Fibroblast of lung (primary cell): ENCODE measurements at regions not wholly inside any gene's neighbourhood (a gene's known extent, or its start where the extent isn't known, plus 50 kb on each side); places are given as distances from the start of the nearest gene placed in this dataset.

Experiments
- DNase-seq, 2 donors: peaks; one replicate each; pipeline versions ENCODE4 v3.0.0 to v3.0.0-alpha.2; 2010; ENCODE audit warnings: low read depth in 2 of 2
- H2AFZ ChIP-seq: 2 replicates; pipeline ENCODE4 v1.5.1; 2012; ENCODE audit warnings: low read length, control low read depth, inconsistent platforms
- H3K27ac ChIP-seq: 2 replicates; pipeline ENCODE4 v1.5.1; 2011; ENCODE audit warnings: low read length, control low read depth; ENCODE audit not compliant: insufficient read depth
- H3K27me3 ChIP-seq: 2 replicates; pipeline ENCODE4 v1.5.1; 2011; ENCODE audit warnings: mild to moderate bottlenecking, low read length; ENCODE audit not compliant: control insufficient read depth, insufficient read depth
- H3K36me3 ChIP-seq: 2 replicates; pipeline ENCODE4 v1.5.1; 2011; ENCODE audit warnings: low read length; ENCODE audit not compliant: control insufficient read depth, insufficient read depth
- H3K4me1 ChIP-seq: 2 replicates; pipeline ENCODE4 v1.5.1; 2011; ENCODE audit warnings: low read length; ENCODE audit not compliant: control insufficient read depth, insufficient read depth; ENCODE audit errors: extremely low read depth
- H3K4me2 ChIP-seq: 2 replicates; pipeline ENCODE4 v1.5.1; 2011; ENCODE audit warnings: low read length, control low read depth; ENCODE audit not compliant: insufficient read depth; ENCODE audit errors: extremely low read depth
- H3K4me3 ChIP-seq, 4 experiments: fragments of 200-600 bp in 1 of 4; sonication (generic) in 1 of 4; replicated peaks in 1 of 4; 2 replicates each; pipeline ENCODE4 v1.5.1; 2011 to 2016; ENCODE audit warnings: low read length in 4 of 4, low read depth in 3 of 4, mild to moderate bottlenecking in 3 of 4, control low read depth in 2 of 4, inconsistent platforms in 1 of 4, mixed read lengths in 1 of 4; ENCODE audit not compliant: insufficient read depth in 1 of 4; ENCODE audit errors: control extremely low read depth in 1 of 4
- H3K79me2 ChIP-seq: 2 replicates; pipeline ENCODE4 v1.5.1; 2012; ENCODE audit warnings: mild to moderate bottlenecking, low read length, inconsistent platforms; ENCODE audit not compliant: control insufficient read depth, insufficient read depth
- H3K9ac ChIP-seq: 2 replicates; pipeline ENCODE4 v1.5.1; 2011; ENCODE audit warnings: mild to moderate bottlenecking, low read length, control low read depth; ENCODE audit not compliant: insufficient read depth
- H3K9me3 ChIP-seq: 2 replicates; pipeline ENCODE4 v1.5.1; 2012; ENCODE audit warnings: low read depth, low read length; ENCODE audit not compliant: control insufficient read depth, insufficient read depth
- H4K20me1 ChIP-seq: 2 replicates; pipeline ENCODE4 v1.5.1; 2011; ENCODE audit warnings: low read length; ENCODE audit not compliant: control insufficient read depth, insufficient read depth; ENCODE audit errors: extremely low read depth
- CTCF ChIP-seq, 2 donors: IDR thresholded peaks in 1 of 2; conservative IDR thresholded peaks in 1 of 2; 1 replicate in 1 of 2; 2 replicates in 1 of 2; pipeline ENCODE4 v1.5.1; 2011 to 2012; ENCODE audit warnings: low read length in 2 of 2, control low read depth in 1 of 2, inconsistent platforms in 1 of 2, low read depth in 1 of 2, mild to moderate bottlenecking in 1 of 2
- EZH2 ChIP-seq: IDR thresholded peaks from 2 replicates; pipeline ENCODE4 v1.5.1; 2012; ENCODE audit warnings: low read length, control low read depth, mild to moderate bottlenecking; ENCODE audit errors: missing control alignments

GRCh38 chr14:71243697-71244096 lies 336.4 kb downstream of the PCNX1 start:
- Histone ChIP-seq H3K36me3 (no peaks in the 10 kb centered on the region), H3K4me2 (no peak overlapping the region), H3K9ac (no peak overlapping the region), H3K4me3 (no peak overlapping the region), H3K79me2 (no peaks in the 10 kb centered on the region), H3K27ac (no peak overlapping the region), H3K4me1 (no peaks in the 10 kb centered on the region), H4K20me1 (no peaks in the 10 kb centered on the region), H3K9me3 (no peaks in the 10 kb centered on the region), H2AFZ (no peak overlapping the region), H3K27me3 (no peaks in the 10 kb centered on the region)
- no peak for TF ChIP-seq EZH2
- TF ChIP-seq CTCF (conservative IDR thresholded peaks at IDR 0.05 in 1 of 2, IDR thresholded peaks at IDR 0.05 in 1 of 2; ENCODE audit: low read depth in 1 of 2, low read length in 2 of 2): no peak
- DNase-seq: peak in 1 of 2 donors; percentile 89

GRCh38 chr14:71244341-71244740 lies 337.1 kb downstream of the PCNX1 start:
- Histone ChIP-seq H3K9ac (no peak overlapping the region), H3K79me2 (no peaks in the 10 kb centered on the region), H4K20me1 (no peaks in the 10 kb centered on the region), H2AFZ (no peak overlapping the region), H3K27ac (no peak overlapping the region), H3K4me3 (no peak overlapping the region), H3K4me1 (no peaks in the 10 kb centered on the region), H3K4me2 (no peak overlapping the region), H3K9me3 (no peaks in the 10 kb centered on the region), H3K27me3 (no peaks in the 10 kb centered on the region), H3K36me3 (no peaks in the 10 kb centered on the region)
- no peak for TF ChIP-seq EZH2
- no peak for DNase-seq

GRCh38 chr14:71245659-71246361 lies 338.6 kb downstream of the PCNX1 start:
- Histone ChIP-seq H3K4me2 (no peak overlapping the region), H3K4me1 (no peaks in the 10 kb centered on the region), H3K9ac (no peak overlapping the region), H2AFZ (no peak overlapping the region), H3K9me3 (no peaks in the 10 kb centered on the region), H3K36me3 (no peaks in the 10 kb centered on the region), H4K20me1 (no peaks in the 10 kb centered on the region), H3K79me2 (no peaks in the 10 kb centered on the region), H3K27ac (no peak overlapping the region), H3K27me3 (no peaks in the 10 kb centered on the region), H3K4me3 (no peak overlapping the region)
- no peak for DNase-seq
- no peak for TF ChIP-seq EZH2

- no peak for DNase-seq
- H3K79me2 ChIP-seq: no peaks in the 10 kb centered on the region
- H2AFZ ChIP-seq: no peak overlapping the region
- TF ChIP-seq CTCF (conservative IDR thresholded peaks at IDR 0.05 in 1 of 2, IDR thresholded peaks at IDR 0.05 in 1 of 2; ENCODE audit: low read depth in 1 of 2, low read length in 2 of 2): no peak
- TF ChIP-seq EZH2: no peak
- H3K9ac ChIP-seq: no peak overlapping the region
- H3K27ac ChIP-seq: no peak overlapping the region
- no peak overlapping the region for H3K4me3 ChIP-seq
- H3K9me3 ChIP-seq: no peaks in the 10 kb centered on the region
- no peaks in the 10 kb centered on the region for H4K20me1 ChIP-seq
- no peaks in the 10 kb centered on the region for H3K27me3 ChIP-seq
- no peaks in the 10 kb centered on the region for H3K4me1 ChIP-seq
- no peaks in the 10 kb centered on the region for H3K36me3 ChIP-seq
- no peak overlapping the region for H3K4me2 ChIP-seq
Observed at GRCh38 chr14:71246539-71246938, 339.3 kb downstream of the PCNX1 start.
